PC-3 (cell line): ENCODE measurements at regions not wholly inside any gene's neighbourhood (a gene's known extent, or its start where the extent isn't known, plus 50 kb on each side); places are given as distances from the start of the nearest gene placed in this dataset.

ENCODE experiments used
- EZH2 ChIP-seq: fragments of 300-600 bp; sonication (generic); IDR thresholded peaks from one replicate; pipeline ENCODE4 v1.6.1; 2017; ENCODE audit warnings: antibody characterized with exemption, mild to moderate bottlenecking, low read length; ENCODE audit not compliant: unreplicated experiment
- EZH2phosphoT487 ChIP-seq: fragments of 300-600 bp; sonication (generic); IDR thresholded peaks from 2 replicates; pipeline ENCODE4 v1.6.1; 2018; ENCODE audit warnings: mild to moderate bottlenecking, antibody characterized with exemption, low read length, borderline replicate concordance

DNA sequence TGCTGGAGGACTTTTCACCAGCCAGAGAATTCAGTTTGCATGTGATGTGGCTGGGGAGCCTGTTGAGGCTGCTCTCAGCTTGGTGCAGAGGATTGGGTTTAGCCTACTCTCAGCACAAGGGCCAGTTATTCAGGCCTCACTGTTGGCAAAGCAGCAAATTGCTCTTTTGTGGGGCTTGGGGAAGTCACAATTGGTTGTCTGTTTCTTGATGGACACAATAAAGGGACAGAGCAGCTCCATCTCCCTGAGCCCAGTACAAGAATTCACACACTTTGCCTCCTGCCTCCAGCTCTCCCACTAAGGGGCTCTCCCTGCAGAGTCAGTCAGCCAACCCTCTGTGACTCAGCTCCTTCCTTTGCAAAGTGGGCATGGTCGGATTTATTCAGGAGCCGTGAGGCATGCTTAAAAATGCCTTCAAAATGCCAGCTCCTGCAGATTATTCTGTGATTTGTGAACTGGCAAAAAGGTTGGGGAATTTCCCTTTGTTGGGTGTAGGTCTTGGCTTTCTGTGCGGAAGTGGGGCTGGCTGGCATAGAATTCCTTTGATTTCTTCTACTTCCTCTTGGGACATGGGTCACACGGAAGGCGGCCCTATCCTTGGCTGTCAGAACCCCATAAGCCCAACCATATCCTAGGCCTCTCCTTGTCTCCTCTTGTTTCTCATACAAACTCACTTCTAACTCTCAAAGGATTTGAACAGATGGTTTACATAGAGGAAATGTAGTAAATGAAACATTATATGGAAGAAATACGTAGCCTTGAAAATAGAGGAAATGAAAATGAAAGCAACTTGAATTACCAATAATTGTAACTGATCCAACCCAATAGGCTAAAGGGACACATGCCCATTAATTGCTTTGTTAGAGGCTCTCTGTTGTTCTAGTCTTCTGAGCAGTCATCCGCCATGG lies 118.7 kb upstream of the CD180 start:
- TF ChIP-seq EZH2 (no peak), EZH2phosphoT487 (no peak)
